ENCODE measurements at regions not wholly inside any gene's neighbourhood (a gene's known extent, or its start where the extent isn't known, plus 50 kb on each side); places are given as distances from the start of the nearest gene placed in this dataset.

DNA sequence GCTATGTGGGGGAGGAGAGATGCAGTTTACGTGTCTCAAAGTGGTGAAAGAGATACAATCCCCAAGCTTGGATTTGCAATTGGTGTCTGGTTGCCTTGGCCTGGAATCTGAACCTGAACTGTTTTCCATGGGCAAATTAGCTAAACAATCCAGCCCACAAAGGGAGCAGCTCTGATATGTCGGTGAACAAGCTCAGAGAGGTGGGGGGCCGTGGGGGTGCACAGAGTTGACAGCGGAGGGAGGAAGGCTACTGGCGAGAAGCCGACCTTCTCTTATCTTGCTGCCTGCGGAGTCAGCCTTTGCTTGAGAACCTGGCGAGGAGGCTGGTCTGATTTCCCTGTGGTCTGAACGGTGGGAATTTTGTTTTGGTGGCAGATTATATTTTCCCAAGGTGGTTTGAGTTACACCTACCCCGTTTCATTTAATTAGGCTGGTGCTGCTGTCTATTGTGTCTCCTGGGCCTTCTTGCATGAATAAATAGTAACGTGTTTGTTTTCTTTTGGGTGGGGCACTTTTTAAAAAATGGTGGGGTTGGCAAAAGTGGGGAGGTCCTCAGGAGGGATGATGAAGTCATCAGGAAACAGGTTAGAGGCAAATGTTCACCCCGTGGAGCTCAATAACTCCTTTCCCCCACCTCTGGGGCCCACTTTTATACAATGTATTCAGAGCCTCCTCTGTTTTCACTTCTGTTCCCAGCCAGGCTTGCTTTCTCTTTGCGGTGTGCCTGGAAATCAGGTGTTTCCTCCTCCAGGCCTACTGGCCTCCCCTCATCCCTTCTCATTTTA is 80.9 kb upstream of the IGFBP5 start:
- DNase-seq (ENCODE audit: low spot score) = no peak

DNA sequence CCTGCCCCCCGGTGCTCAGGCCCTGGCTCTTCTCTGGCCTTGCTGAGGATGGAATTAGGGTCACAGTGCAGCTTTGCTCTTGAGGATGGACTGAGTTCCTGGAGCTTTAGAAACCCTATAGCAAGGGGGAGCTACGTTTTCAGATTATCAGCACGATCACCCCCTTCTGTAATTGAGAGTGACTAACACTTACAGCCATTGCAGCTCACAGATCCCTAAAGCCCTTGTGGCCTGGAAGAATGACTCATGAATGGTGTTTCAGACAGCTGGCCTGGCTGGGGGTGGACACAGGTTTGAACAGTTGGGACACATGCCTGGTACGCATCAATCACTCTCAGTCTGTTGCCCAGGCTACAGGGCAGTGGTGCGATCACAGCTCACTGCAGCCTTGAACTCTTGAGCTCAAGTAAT is 79.7 kb upstream of the IGFBP5 start:
- TF ChIP-seq, protein P1, sequence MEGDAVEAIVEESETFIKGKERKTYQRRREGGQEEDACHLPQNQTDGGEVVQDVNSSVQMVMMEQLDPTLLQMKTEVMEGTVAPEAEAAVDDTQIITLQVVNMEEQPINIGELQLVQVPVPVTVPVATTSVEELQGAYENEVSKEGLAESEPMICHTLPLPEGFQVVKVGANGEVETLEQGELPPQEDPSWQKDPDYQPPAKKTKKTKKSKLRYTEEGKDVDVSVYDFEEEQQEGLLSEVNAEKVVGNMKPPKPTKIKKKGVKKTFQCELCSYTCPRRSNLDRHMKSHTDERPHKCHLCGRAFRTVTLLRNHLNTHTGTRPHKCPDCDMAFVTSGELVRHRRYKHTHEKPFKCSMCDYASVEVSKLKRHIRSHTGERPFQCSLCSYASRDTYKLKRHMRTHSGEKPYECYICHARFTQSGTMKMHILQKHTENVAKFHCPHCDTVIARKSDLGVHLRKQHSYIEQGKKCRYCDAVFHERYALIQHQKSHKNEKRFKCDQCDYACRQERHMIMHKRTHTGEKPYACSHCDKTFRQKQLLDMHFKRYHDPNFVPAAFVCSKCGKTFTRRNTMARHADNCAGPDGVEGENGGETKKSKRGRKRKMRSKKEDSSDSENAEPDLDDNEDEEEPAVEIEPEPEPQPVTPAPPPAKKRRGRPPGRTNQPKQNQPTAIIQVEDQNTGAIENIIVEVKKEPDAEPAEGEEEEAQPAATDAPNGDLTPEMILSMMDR (IDR thresholded peaks at IDR 0.05) = no peak
- peak; percentile 57 for ATAC-seq (ENCODE audit: low FRiP score)
- no peak for DNase-seq (ENCODE audit: low spot score)

More for the DNA sequence above, 80.9 kb upstream of the IGFBP5 start:
- TF ChIP-seq, protein P1 (IDR thresholded peaks at IDR 0.05) = no peak
- ATAC-seq (ENCODE audit: low FRiP score) = no peak

DNA sequence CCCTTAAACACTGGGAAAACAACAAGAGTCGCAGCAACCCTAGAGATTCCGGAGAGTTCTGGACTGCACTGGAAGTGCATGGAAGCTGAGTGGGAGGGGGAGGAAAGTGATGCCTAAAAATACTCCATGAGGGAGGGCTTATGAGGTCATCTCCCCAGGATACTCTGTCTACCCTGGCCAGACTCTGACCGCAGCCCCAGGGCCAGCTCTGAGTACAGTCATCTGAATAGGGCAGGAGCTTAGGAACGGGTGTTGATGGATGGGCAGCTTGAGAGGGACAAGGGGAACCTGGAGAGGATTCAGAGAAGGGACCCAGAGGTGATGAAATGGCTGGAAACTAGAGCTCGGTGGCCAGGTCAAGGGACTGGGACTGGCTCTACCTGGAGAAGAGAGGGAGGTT is 79.3 kb upstream of the IGFBP5 start:
- DNase-seq (ENCODE audit: low spot score) = no peak

DNA sequence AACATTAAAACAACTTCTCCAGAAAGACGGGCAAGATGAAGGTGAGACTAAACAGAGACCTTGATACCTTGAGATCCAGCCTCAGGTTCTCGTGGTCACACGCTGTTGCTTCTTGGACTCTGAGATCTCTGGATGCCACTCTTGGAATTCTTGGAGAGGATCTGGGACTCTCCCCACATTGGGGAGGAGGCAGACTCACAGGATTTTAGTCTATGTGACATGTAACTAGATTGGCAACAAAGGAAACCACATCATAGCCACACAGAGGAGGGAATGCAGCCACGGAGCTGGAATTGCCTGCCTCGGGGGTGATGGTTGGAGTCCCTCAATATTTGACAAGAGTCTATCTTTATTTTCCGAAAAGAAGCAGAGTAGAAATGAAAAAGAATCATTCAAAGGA is 78.8 kb upstream of the IGFBP5 start:
- ATAC-seq (ENCODE audit: low FRiP score) (no peak), DNase-seq (ENCODE audit: low spot score) (no peak)
- TF ChIP-seq, protein P1 (IDR thresholded peaks at IDR 0.05) = no peak

More for the DNA sequence above, 79.3 kb upstream of the IGFBP5 start:
- TF ChIP-seq, protein P1 (IDR thresholded peaks at IDR 0.05) = no peak
- ATAC-seq (ENCODE audit: low FRiP score) = peak; percentile 83

DNA sequence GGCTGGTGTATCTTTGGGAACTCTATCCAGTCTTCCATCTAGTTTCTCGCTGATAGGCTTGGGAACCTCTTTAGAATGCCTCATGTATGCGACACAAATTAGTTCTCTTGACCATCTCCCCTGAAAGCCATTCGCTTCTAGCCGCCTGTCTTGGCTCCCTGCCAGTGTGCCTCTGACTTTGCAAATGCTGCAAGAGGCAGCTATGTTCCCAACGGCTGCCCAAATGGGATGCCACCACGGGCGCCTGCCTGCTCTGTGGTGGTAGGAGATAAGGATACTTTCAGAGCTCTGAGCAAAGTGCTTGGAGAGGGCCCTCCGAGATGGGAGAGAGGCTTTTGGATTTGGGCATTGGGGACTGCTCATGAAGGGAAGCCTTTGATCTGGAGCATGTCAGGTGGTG is 77.7 kb upstream of the IGFBP5 start:
- TF ChIP-seq, protein P1 (IDR thresholded peaks at IDR 0.05) = no peak
- no peak for ATAC-seq (ENCODE audit: low FRiP score)
- no peak for DNase-seq (ENCODE audit: low spot score)

DNA sequence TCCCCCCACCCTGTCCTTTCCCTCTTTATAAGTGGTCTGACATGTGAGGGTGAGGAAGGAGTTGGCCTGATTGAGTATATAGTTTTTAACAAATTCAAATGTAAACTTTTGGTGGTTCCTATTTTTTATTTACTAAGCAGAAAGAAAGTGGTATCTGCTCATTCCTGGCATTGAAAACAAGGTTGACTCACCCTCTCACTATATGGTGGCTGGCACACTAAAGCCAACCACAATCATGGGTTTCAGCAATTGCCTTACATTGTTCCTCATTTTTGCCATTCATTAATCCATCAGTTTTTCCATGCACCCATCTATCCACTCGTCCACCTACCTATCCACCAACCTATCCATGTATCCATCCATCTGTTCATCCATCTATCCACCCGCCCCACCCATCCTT is 75.4 kb upstream of the IGFBP5 start:
- no peak for DNase-seq (ENCODE audit: low spot score)
- ATAC-seq (ENCODE audit: low FRiP score) = no peak
- TF ChIP-seq, protein P1 (IDR thresholded peaks at IDR 0.05) = no peak

DNA sequence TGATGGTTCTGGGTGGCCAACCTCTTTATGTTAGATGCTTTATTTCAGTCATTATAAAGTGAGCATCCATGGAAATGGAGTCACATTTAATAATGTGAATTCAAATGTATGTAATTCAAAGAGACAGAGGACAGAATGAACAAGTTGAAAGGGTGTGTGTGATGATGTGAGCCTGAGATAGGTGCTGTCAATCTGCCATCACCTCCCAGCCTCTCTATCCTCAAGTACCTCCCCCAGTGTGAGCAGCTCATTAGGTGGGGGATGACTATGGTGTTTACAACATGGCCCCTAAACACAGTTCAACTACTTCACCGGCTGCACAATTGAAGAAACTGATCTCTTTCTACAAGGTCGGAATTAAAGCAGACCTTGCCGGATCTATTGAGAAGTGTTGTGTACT is 74.7 kb upstream of the IGFBP5 start:
- no peak for DNase-seq (ENCODE audit: low spot score)
- ATAC-seq (ENCODE audit: low FRiP score) = no peak
- TF ChIP-seq, protein P1 (IDR thresholded peaks at IDR 0.05) = no peak

All from omental fat pad (tissue), 3 donors.